Loucy (cell line): ENCODE measurements at regions not wholly inside any gene's neighbourhood (a gene's known extent, or its start where the extent isn't known, plus 50 kb on each side); places are given as distances from the start of the nearest gene placed in this dataset.

Experiments used
- EZH2phosphoT487 ChIP-seq: fragments of 200-600 bp; IDR thresholded peaks from 2 replicates; pipeline ENCODE4 v1.6.1; 2018; ENCODE audit warnings: antibody characterized with exemption, mild to moderate bottlenecking, moderate library complexity, borderline replicate concordance
- TF ChIP-seq, protein P1 (sequence below): fragments of 200-600 bp; sonication (generic); conservative IDR thresholded peaks from 2 replicates; pipeline ENCODE4 v1.5.1; 2014; ENCODE audit warnings: mild to moderate bottlenecking, antibody characterized with exemption, low read length

DNA sequence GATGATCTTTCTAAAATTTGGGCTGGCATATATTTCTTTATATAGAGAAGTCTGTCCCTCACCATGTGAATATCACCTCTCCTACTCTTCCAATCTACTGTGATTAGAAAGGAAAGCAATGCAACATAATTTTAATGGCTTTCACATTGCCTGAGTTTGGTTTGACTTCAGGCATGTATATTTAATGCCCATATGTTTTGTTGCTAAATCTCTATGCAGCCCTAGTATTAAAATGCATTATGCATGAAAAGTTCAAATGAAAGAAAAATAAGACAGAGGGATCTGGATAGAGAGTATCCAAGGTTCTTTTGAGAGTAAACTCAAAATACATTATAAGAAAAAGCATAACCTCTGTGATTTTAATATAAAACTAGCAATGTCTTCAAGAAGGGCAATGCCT lies 518.3 kb downstream of the PRR16 start:
- TF ChIP-seq, protein P1, sequence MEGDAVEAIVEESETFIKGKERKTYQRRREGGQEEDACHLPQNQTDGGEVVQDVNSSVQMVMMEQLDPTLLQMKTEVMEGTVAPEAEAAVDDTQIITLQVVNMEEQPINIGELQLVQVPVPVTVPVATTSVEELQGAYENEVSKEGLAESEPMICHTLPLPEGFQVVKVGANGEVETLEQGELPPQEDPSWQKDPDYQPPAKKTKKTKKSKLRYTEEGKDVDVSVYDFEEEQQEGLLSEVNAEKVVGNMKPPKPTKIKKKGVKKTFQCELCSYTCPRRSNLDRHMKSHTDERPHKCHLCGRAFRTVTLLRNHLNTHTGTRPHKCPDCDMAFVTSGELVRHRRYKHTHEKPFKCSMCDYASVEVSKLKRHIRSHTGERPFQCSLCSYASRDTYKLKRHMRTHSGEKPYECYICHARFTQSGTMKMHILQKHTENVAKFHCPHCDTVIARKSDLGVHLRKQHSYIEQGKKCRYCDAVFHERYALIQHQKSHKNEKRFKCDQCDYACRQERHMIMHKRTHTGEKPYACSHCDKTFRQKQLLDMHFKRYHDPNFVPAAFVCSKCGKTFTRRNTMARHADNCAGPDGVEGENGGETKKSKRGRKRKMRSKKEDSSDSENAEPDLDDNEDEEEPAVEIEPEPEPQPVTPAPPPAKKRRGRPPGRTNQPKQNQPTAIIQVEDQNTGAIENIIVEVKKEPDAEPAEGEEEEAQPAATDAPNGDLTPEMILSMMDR = no peak
- no peak for TF ChIP-seq EZH2phosphoT487
